K562 (cell line): ENCODE measurements at regions not wholly inside any gene's neighbourhood (a gene's known extent, or its start where the extent isn't known, plus 50 kb on each side); places are given as distances from the start of the nearest gene placed in this dataset.

Experiments used
- ESRRA ChIP-seq: fragments of 450-650 bp; IDR thresholded peaks from 2 replicates; pipeline ENCODE4 v1.6.1; 2014; ENCODE audit warnings: low read depth, mild to moderate bottlenecking, moderate library complexity, borderline replicate concordance
- KAT8 ChIP-seq: fragments of 450-650 bp; IDR thresholded peaks from 2 replicates; pipeline ENCODE4 v1.6.1; 2016; ENCODE audit warnings: low read depth, mild to moderate bottlenecking
- MTA1 ChIP-seq: fragments of 450-650 bp; IDR thresholded peaks from 2 replicates; pipeline ENCODE4 v1.6.1; 2017; ENCODE audit warnings: borderline replicate concordance
- NBN ChIP-seq: fragments of 450-650 bp; IDR thresholded peaks from 2 replicates; pipeline ENCODE4 v1.6.1; 2016; ENCODE audit warnings: low read depth, mild to moderate bottlenecking
- PHB2 ChIP-seq: fragments of 450-650 bp; IDR thresholded peaks from 2 replicates; pipeline ENCODE4 v1.6.1; 2017; ENCODE audit warnings: low read depth
- SMAD2 ChIP-seq: fragments of 150-350 bp; IDR thresholded peaks from 2 replicates; pipeline ENCODE4 v1.6.1; 2014; ENCODE audit warnings: low read depth, mild to moderate bottlenecking, low read length
- TEAD4 ChIP-seq, 2 experiments: sonication (generic) in 1 of 2; formaldehyde crosslinking in 1 of 2; IDR thresholded peaks; 2 replicates each; pipeline versions ENCODE4 v1.6.1 to v1.8.0; 2012 to 2022; ENCODE audit warnings: borderline replicate concordance in 1 of 2, inconsistent platforms in 1 of 2, low read length in 1 of 2, mild to moderate bottlenecking in 1 of 2, missing genetic modification reagents in 1 of 2
- THRAP3 ChIP-seq: fragments of 450-650 bp; IDR thresholded peaks from 2 replicates; pipeline ENCODE4 v1.6.1; 2016; ENCODE audit warnings: mild to moderate bottlenecking, inconsistent platforms, borderline replicate concordance
- ZNF217 ChIP-seq: sonication (generic); formaldehyde crosslinking; IDR thresholded peaks from 2 replicates; pipeline ENCODE4 v1.8.0; 2022; ENCODE audit warnings: mild to moderate bottlenecking, missing genetic modification reagents
- TF ChIP-seq, protein P1 (sequence below): fragments of 200-800 bp; sonication (Bioruptor generic); IDR thresholded peaks from 2 replicates; pipeline ENCODE4 v1.6.1; 2017; ENCODE audit warnings: missing genetic modification characterization, missing compliant biosample characterization
- TF ChIP-seq, protein P2 (sequence below): fragments of 450-650 bp; IDR thresholded peaks from 2 replicates; pipeline ENCODE4 v1.6.1; 2016
- TF ChIP-seq, protein P3 (sequence below): fragments of 250-450 bp; sonication (Bioruptor Pico); IDR thresholded peaks from 2 replicates; pipeline ENCODE4 v1.4.0; 2020
- TF ChIP-seq, protein P4 (sequence below), 2 experiments: fragments of 250-450 bp in 1 of 2; fragments of 450-650 bp in 1 of 2; sonication (Bioruptor Pico) in 1 of 2; IDR thresholded peaks; 2 replicates each; pipeline versions ENCODE4 v1.6.1 to v1.8.0; 2016 to 2021; ENCODE audit warnings: mild to moderate bottlenecking in 2 of 2, moderate library complexity in 2 of 2, missing compliant biosample characterization in 1 of 2, missing genetic modification characterization in 1 of 2
- TF ChIP-seq, protein P5 (sequence below): sonication (generic); formaldehyde crosslinking; IDR thresholded peaks from 2 replicates; pipeline ENCODE4 v1.8.1; 2023; ENCODE audit warnings: mild to moderate bottlenecking, missing genetic modification reagents
- TF ChIP-seq, protein P6 (sequence below): fragments of 450-650 bp; formaldehyde crosslinking; IDR thresholded peaks from 2 replicates; pipeline ENCODE4 v1.4.0; 2020; ENCODE audit warnings: mild to moderate bottlenecking, moderate library complexity

DNA sequence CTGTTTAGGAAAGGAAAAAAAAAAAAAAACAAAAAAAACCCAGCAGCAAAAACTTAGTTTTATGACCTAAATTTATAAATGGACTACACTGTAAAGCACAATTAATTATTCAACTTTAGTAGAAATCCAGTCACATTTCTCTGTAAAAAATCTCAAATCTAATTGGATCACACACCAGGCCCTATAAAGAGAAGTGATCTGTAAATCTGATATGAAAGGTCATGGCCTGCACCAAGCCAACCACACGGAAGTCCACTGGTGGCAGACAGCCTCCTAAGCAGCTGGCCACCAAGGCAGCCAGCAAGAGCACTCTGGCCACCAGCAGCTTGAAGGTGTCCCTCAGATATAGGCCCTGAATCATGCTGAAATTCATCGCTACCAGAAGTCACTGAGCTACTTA lies 131.6 kb downstream of the HFE start (continued):
- TF ChIP-seq, protein P1, sequence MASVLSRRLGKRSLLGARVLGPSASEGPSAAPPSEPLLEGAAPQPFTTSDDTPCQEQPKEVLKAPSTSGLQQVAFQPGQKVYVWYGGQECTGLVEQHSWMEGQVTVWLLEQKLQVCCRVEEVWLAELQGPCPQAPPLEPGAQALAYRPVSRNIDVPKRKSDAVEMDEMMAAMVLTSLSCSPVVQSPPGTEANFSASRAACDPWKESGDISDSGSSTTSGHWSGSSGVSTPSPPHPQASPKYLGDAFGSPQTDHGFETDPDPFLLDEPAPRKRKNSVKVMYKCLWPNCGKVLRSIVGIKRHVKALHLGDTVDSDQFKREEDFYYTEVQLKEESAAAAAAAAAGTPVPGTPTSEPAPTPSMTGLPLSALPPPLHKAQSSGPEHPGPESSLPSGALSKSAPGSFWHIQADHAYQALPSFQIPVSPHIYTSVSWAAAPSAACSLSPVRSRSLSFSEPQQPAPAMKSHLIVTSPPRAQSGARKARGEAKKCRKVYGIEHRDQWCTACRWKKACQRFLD, result peak; percentile 57; the same call in 1 of the 2 replicates
- TF ChIP-seq, protein P2, sequence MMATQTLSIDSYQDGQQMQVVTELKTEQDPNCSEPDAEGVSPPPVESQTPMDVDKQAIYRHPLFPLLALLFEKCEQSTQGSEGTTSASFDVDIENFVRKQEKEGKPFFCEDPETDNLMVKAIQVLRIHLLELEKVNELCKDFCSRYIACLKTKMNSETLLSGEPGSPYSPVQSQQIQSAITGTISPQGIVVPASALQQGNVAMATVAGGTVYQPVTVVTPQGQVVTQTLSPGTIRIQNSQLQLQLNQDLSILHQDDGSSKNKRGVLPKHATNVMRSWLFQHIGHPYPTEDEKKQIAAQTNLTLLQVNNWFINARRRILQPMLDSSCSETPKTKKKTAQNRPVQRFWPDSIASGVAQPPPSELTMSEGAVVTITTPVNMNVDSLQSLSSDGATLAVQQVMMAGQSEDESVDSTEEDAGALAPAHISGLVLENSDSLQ, result peak; percentile 15; the same call in 1 of the 2 replicates
- TF ChIP-seq ESRRA, result peak; percentile 40; the same call in 1 of the 2 replicates
- no peak for TF ChIP-seq ZNF217 (CRISPR knock-in tag)
- TF ChIP-seq THRAP3, result no peak
- TF ChIP-seq KAT8, result no peak
- no peak for TF ChIP-seq SMAD2
- 0 out of 2 replicates have a peak, but pooled peaks have one; percentile 19 for TF ChIP-seq NBN
- TF ChIP-seq TEAD4 (IDR thresholded peaks at IDR 0.05; ENCODE audit: low read length), result peak; percentile 9; the same call in 1 of the 2 replicates
- TF ChIP-seq TEAD4 (CRISPR knock-in tag; IDR thresholded peaks at IDR 0.05; ENCODE audit: borderline replicate concordance), result no peak
- TF ChIP-seq, protein P3, sequence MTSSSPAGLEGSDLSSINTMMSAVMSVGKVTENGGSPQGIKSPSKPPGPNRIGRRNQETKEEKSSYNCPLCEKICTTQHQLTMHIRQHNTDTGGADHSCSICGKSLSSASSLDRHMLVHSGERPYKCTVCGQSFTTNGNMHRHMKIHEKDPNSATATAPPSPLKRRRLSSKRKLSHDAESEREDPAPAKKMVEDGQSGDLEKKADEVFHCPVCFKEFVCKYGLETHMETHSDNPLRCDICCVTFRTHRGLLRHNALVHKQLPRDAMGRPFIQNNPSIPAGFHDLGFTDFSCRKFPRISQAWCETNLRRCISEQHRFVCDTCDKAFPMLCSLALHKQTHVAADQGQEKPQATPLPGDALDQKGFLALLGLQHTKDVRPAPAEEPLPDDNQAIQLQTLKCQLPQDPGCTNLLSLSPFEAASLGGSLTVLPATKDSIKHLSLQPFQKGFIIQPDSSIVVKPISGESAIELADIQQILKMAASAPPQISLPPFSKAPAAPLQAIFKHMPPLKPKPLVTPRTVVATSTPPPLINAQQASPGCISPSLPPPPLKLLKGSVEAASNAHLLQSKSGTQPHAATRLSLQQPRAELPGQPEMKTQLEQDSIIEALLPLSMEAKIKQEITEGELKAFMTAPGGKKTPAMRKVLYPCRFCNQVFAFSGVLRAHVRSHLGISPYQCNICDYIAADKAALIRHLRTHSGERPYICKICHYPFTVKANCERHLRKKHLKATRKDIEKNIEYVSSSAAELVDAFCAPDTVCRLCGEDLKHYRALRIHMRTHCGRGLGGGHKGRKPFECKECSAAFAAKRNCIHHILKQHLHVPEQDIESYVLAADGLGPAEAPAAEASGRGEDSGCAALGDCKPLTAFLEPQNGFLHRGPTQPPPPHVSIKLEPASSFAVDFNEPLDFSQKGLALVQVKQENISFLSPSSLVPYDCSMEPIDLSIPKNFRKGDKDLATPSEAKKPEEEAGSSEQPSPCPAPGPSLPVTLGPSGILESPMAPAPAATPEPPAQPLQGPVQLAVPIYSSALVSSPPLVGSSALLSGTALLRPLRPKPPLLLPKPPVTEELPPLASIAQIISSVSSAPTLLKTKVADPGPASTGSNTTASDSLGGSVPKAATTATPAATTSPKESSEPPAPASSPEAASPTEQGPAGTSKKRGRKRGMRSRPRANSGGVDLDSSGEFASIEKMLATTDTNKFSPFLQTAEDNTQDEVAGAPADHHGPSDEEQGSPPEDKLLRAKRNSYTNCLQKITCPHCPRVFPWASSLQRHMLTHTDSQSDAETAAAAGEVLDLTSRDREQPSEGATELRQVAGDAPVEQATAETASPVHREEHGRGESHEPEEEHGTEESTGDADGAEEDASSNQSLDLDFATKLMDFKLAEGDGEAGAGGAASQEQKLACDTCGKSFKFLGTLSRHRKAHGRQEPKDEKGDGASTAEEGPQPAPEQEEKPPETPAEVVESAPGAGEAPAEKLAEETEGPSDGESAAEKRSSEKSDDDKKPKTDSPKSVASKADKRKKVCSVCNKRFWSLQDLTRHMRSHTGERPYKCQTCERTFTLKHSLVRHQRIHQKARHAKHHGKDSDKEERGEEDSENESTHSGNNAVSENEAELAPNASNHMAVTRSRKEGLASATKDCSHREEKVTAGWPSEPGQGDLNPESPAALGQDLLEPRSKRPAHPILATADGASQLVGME (CRISPR knock-in tag), result no peak
- TF ChIP-seq, protein P4, sequence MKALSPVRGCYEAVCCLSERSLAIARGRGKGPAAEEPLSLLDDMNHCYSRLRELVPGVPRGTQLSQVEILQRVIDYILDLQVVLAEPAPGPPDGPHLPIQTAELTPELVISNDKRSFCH (CRISPR knock-in tag; IDR thresholded peaks at IDR 0.05), result no peak
- TF ChIP-seq, protein P4 (tag; IDR thresholded peaks at IDR 0.05), result no peak
- TF ChIP-seq PHB2, result no peak
- TF ChIP-seq MTA1, result peak; percentile 58; the same call in 1 of the 2 replicates
- TF ChIP-seq, protein P5, sequence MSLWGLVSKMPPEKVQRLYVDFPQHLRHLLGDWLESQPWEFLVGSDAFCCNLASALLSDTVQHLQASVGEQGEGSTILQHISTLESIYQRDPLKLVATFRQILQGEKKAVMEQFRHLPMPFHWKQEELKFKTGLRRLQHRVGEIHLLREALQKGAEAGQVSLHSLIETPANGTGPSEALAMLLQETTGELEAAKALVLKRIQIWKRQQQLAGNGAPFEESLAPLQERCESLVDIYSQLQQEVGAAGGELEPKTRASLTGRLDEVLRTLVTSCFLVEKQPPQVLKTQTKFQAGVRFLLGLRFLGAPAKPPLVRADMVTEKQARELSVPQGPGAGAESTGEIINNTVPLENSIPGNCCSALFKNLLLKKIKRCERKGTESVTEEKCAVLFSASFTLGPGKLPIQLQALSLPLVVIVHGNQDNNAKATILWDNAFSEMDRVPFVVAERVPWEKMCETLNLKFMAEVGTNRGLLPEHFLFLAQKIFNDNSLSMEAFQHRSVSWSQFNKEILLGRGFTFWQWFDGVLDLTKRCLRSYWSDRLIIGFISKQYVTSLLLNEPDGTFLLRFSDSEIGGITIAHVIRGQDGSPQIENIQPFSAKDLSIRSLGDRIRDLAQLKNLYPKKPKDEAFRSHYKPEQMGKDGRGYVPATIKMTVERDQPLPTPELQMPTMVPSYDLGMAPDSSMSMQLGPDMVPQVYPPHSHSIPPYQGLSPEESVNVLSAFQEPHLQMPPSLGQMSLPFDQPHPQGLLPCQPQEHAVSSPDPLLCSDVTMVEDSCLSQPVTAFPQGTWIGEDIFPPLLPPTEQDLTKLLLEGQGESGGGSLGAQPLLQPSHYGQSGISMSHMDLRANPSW (CRISPR knock-in tag), result no peak
- TF ChIP-seq, protein P6, sequence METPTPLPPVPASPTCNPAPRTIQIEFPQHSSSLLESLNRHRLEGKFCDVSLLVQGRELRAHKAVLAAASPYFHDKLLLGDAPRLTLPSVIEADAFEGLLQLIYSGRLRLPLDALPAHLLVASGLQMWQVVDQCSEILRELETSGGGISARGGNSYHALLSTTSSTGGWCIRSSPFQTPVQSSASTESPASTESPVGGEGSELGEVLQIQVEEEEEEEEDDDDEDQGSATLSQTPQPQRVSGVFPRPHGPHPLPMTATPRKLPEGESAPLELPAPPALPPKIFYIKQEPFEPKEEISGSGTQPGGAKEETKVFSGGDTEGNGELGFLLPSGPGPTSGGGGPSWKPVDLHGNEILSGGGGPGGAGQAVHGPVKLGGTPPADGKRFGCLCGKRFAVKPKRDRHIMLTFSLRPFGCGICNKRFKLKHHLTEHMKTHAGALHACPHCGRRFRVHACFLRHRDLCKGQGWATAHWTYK (CRISPR knock-in tag), result peak; percentile 98
